Ammon's horn (tissue), 1 donor: ENCODE measurements at regions not wholly inside any gene's neighbourhood (a gene's known extent, or its start where the extent isn't known, plus 50 kb on each side); places are given as distances from the start of the nearest gene placed in this dataset.
"Not testable (repeated sequence)": the region's sequence is repeated elsewhere in the genome, so short reads cannot be mapped to it uniquely, and the experiment has no call there.

ENCODE experiments used
- DNase-seq: peaks from one replicate; pipeline ENCODE4 v3.0.0-alpha.2; 2016; ENCODE audit warnings: low spot score

DNA sequence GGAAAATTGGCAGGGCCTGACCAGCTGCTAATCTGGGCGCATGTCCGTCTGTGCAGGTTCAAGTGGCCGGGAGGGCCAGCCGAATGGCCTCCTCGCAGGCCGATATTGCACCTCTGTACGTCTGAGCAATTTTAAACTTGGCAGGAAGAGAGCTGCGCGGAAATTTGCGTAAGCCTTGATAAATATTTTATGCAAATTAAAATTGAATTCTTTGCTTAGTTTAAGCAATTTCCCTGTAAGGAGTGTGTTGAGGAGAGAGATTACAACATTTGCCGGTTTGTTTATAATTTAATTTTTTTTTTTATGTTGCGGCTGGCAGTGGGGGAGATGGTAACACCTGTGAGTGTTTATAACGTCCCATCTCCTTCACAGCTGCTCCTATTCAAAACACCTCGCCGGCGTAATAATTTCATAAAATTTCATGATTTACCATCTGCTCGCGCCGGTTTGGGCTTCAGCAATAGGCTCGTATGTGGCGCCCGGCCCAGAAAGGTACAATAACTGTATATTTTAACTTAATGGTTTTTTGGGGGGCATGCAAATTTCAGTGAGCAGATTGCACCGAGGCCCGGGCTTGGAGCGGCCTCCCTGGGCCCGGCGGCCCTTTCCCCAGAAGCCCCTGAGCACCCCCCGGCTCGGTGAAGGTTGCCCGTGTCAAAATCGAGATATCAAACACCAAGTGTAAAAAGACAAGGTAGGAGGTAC, 269.4 kb upstream of the MVB12B start:
- peak; percentile 7 for DNase-seq

DNA sequence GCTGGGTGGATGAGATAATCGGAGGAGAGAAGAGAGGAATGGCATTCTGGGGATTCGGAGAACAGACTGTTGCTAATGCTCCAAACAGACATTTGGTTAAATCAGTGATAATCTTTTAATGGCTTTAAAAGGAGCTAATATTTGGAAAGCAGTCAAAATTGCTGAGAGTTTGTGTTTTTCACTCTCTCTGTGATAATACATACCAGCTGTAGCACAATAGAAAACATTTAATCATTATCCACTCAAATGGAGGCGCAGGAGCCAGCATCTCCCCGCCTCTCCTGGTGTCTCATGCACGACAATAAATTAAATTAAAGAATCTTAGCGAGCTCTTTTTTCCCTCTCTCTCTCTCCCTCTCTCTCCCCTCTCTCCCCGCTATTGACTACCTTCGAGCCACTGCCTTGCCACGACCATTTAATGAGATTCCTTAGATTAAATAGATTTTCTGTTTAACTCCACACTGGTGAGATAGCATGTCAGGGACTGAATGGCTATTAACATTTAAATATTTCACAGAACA, 268.6 kb upstream of the MVB12B start:
- DNase-seq: peak; percentile 39

- DNase-seq: no peak
Measured at GRCh38 chr9:126058591-126058990, 268.0 kb upstream of the MVB12B start.

DNA sequence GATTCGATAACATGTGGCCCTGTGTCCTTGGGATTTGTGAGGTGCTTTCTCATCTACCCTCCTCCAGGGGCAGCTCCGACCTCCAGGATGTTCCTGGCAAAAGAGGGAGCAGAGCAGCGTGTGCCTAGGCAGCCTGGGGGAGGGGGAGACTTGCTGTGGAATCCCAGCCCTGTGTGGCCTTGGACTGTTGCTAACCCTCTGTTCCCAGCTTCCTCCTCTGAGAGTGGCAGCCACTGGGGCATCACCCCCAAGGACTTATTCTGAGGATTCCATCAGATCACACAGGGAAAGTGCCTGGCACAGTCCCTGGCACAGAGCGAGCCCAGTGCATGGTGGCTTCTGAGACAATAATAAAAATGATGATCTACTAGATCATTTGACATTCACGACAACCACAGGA, 265.1 kb upstream of the MVB12B start:
- no peak for DNase-seq

DNA sequence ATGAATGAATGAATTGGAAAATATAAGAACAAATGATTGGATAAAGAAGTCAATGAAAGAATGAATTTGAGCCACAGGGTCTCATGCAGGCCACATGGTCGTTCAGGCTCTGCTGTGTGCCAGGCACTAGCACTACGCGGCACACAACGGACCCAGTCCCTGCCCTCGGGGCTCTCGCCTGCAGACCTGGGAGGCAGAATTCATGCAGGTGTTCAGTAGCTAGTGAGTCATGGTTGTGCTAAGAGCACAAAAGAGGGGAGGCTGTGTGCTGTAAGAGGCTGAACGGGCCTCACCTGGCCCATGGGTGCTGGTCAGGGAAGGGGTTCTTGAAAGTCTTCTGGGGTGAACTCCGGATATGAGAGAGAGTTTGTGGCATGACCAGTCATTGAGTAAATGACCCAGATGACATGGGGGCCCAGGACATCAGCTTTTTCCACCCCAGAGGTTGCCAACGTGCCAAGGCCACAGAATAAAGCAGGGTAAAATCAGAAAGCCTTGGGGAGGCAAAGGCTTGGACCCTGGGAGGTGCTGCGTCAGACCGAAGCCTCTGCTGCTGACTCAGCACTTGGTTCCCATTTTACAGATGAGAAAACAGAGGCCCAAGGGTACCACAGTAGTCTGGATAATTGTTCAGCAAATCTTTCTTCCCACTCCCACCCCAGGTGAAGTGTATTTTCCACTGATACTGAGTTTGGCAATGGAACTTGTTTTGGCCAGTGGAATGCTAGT, 264.3 kb upstream of the MVB12B start:
- DNase-seq: no peak

DNA sequence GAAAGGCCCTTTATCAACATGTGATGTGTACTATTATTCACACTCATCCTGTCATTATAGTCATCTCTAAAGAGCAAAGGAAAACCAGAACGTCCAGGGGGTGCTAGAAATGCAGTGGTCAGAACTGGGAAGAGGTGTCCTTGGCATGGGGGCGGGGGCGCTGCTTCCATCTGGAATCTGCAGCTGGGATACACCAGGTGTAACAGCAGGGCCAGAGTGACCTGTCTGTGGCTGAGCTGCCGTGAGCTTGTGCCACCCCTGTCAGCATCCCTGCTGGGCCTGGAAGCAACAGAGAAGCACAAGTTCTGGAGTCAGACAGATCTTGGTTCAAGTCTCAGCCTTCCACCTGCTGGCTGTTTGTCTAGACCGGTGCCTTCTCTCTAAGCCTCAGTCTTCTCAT, 263.3 kb upstream of the MVB12B start:
- DNase-seq: no peak

DNA sequence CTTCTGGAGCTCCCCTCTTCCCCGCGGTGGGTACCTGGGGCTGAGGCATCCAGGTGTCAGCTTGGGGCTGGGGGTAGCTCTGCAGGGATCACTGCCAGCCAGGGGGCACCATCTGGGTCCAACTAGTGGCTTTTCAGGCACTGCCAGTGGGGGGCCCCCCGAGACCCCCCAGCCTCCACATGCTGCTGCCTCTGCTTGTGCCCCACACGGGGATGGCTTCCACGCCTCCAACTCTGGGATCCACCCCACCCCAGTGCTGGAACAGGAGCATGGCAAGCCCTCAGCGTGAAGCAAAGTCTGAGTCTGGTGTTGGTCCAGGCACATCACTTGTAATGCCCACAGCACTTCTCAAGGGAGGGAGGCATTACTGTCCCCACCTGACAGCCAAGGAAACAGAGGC, 260.5 kb upstream of the MVB12B start:
- DNase-seq: no peak

GRCh38 chr9:126067031-126067734, 259.4 kb upstream of the MVB12B start:
- DNase-seq: no peak

DNA sequence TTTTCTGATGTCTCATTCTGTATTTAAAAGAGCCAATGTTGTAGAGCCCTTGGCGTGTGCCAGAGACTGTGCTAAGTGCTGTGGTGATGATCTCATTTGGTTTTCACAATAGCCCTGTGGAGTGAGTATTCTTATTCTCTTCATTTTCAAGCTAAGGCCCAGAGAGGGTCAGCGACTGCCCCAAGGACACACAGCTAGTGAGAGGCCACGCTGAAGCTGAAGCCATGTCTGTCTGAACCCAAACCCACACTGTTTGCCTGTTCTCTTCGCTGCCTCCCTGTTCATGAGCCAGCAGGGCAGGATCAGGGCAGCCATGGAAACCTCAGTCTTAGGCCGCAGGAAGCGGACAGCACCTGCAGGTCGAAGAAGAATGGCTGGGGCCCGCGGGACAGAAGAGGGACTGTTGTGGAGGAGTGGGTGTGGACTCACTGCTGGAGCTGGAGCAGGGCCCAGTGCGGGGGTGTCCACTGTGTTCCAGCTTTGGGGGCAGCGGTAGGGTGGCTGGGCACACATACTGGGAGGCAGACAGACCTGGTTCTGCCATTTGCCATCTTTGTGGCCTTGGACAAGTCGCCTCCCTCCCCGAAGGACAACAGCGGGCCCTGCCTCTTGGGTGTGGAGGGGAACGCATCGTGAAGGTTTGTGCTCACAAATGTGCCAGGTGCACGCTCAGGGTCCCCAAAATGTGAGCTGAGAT, 257.9 kb upstream of the MVB12B start:
- no peak for DNase-seq

- no peak for DNase-seq
Measured at GRCh38 chr9:126069400-126069955, 257.2 kb upstream of the MVB12B start.

DNA sequence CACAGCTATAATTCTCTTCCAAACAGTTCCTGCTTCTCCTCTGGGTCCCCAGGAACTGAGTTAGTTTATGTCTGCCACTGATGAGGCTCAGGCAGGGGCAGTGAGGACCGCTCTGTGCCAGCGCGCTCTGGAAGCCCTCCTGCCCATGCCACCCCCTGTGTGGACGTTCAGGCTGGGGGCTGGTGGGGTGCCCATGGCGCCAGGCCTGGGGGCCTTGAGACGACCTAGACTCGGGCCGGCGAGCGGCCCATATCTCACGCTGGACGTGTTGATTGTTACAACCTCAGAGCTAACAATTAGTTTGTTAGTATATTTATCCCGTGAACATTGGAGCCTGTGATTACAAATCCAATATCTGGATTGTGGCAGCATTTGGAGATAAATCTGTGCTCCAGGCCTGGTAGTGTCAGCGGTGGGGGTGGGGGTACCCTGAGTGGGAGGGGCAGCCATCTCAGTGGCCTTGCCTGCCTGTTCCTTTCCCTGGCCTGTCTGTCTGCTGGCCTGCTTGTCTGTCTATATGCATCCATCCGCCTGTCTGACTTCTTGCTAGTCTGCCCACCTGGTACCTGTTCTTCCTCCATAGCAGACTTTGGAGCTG, 256.5 kb upstream of the MVB12B start:
- no peak for DNase-seq

DNA sequence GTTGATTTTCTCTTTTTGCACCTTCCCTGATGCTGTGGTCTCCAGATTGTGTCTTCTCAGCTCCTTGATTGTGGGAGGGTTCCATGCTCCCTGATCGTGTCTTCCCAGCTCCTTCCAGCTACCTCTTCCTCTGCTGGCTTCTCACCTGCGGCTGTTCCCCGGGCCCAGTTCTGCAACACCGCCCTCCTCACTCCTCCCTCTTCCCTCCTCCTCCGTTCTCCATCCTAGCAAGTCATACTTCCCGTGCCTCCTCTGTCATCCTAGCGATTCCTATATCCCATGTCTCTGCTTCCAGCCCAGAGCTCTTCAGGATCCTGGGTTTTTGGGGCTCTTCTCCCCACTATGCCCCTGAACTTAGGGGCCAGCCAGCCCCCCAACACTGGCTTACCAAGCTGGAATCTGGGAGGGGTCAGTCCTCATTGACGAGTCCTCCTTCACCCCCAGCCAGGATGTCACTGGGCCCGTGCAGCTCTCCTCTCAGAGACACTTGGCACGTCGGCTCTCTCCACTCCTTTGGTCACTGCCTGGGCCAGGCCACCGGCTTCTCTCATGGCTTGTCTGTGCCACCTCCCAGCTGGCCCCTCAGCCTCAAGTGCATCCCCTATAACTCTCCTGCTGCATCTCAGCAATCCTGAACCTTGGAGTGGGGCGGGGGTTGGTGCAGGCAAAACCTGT, 255.4 kb upstream of the MVB12B start:
- no peak for DNase-seq

- not testable (repeated sequence) for DNase-seq
Measured at GRCh38 chr9:126077656-126078055, 249.0 kb upstream of the MVB12B start.

DNA sequence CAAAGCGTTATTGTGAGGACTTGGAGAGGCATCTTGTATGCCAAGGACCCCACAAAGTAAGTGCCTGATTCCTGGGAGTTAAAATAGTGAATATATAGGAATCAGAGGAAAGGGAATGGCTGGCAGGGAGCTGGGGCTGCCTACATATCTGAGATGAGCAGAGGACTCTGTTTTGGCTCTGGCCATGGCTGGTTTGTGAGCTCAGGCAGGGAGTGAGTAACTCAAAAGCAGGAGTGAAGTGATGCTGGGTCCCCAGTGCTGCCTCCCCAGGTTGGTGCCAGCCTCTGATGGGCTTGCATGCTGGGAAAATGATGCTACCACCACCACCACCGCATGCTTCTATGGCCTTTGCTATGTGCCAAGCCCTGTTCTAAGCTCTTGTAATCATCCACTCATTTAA, 246.0 kb upstream of the MVB12B start:
- no peak for DNase-seq

GRCh38 chr9:126081746-126082145, 244.9 kb upstream of the MVB12B start:
- no peak for DNase-seq

GRCh38 chr9:126084008-126084407, 242.6 kb upstream of the MVB12B start:
- DNase-seq: no peak

- DNase-seq: no peak
Measured at GRCh38 chr9:126084696-126085095, 241.9 kb upstream of the MVB12B start.

DNA sequence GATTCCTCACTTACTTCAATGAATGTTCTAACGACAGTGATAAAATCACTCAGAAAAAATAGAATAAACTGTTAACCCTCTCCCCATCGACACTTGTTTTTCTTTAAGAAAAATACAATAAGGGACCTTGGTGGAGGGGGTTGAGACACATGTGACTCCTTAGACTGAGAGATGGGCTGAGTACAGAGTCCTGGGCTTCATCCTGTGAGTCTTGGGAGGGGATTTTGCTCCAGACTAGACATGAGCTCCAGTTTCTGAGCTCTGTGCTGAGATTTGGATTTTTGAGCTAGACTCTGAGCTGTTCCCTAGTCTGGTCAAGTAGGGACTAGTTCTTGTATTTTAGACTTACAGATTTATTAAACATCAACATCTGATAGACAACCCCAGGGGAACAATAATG, 241.5 kb upstream of the MVB12B start:
- no peak for DNase-seq

- DNase-seq: no peak
Measured at GRCh38 chr9:126088336-126088735, 238.3 kb upstream of the MVB12B start.

GRCh38 chr9:126089789-126090188, 236.8 kb upstream of the MVB12B start:
- no peak for DNase-seq

GRCh38 chr9:126093771-126094170, 232.9 kb upstream of the MVB12B start:
- no peak for DNase-seq
